ENCODE measurements at regions not wholly inside any gene's neighbourhood (a gene's known extent, or its start where the extent isn't known, plus 50 kb on each side); places are given as distances from the start of the nearest gene placed in this dataset.

GRCh38 chr2:176581557-176582165 is 312.4 kb downstream of the MTX2 start:
- no peak for DNase-seq (ENCODE audit: low spot score in 2 of 2)
- no peaks in the 10 kb centered on the region for H3K36me3 Mint-ChIP-seq (ENCODE audit: insufficient read depth)
- H3K4me3 Mint-ChIP-seq: no peak overlapping the region
- H3K27me3 Mint-ChIP-seq: peaks cover 68% of the 10 kb centered on the region
- no peak for ATAC-seq (replicated peaks; ENCODE audit: extremely low read depth, poor library complexity, severe bottlenecking)
- H3K9me3 Mint-ChIP-seq: no peaks in the 10 kb centered on the region
- no peaks in the 10 kb centered on the region for H3K4me1 Mint-ChIP-seq
- H3K27ac Mint-ChIP-seq (ENCODE audit: low read depth): no peak overlapping the region

- ATAC-seq (replicated peaks; ENCODE audit: extremely low read depth, poor library complexity, severe bottlenecking) (no peak), DNase-seq (ENCODE audit: low spot score in 2 of 2) (no peak)
- Mint-ChIP-seq H3K9me3 (no peaks in the 10 kb centered on the region), H3K4me1 (no peaks in the 10 kb centered on the region), H3K27me3 (peaks cover 71% of the 10 kb centered on the region), H3K36me3 (ENCODE audit: insufficient read depth) (no peaks in the 10 kb centered on the region), H3K27ac (ENCODE audit: low read depth) (no peak overlapping the region), H3K4me3 (no peak overlapping the region)
Measured at GRCh38 chr2:176582176-176582575, 312.9 kb downstream of the MTX2 start.

GRCh38 chr2:176582990-176583481 is 313.8 kb downstream of the MTX2 start:
- no peaks in the 10 kb centered on the region for H3K9me3 Mint-ChIP-seq
- no peaks in the 10 kb centered on the region for H3K36me3 Mint-ChIP-seq (ENCODE audit: insufficient read depth)
- ATAC-seq (replicated peaks; ENCODE audit: extremely low read depth, poor library complexity, severe bottlenecking) (no peak), DNase-seq (ENCODE audit: low spot score in 2 of 2) (no peak)
- H3K27ac Mint-ChIP-seq (ENCODE audit: low read depth): no peak overlapping the region
- H3K4me3 Mint-ChIP-seq: no peak overlapping the region
- H3K4me1 Mint-ChIP-seq: no peaks in the 10 kb centered on the region
- peaks cover 74% of the 10 kb centered on the region for H3K27me3 Mint-ChIP-seq

GRCh38 chr2:176583607-176584006 is 314.4 kb downstream of the MTX2 start:
- no peaks in the 10 kb centered on the region for H3K4me1 Mint-ChIP-seq
- H3K4me3 Mint-ChIP-seq: no peak overlapping the region
- H3K27me3 Mint-ChIP-seq: peaks cover 74% of the 10 kb centered on the region

GRCh38 chr2:176584333-176584732 is 315.1 kb downstream of the MTX2 start:
- H3K4me1 Mint-ChIP-seq: no peaks in the 10 kb centered on the region
- no peaks in the 10 kb centered on the region for H3K9me3 Mint-ChIP-seq
- no peak for DNase-seq (ENCODE audit: low spot score in 2 of 2)
- ATAC-seq (replicated peaks; ENCODE audit: extremely low read depth, poor library complexity, severe bottlenecking): no peak
- H3K27ac Mint-ChIP-seq (ENCODE audit: low read depth): no peak overlapping the region
- H3K4me3 Mint-ChIP-seq: no peak overlapping the region
- H3K27me3 Mint-ChIP-seq: peaks cover 74% of the 10 kb centered on the region
- H3K36me3 Mint-ChIP-seq (ENCODE audit: insufficient read depth): no peaks in the 10 kb centered on the region

More at GRCh38 chr2:176583607-176584006, 314.4 kb downstream of the MTX2 start:
- Mint-ChIP-seq H3K36me3 (ENCODE audit: insufficient read depth) (no peaks in the 10 kb centered on the region), H3K9me3 (no peaks in the 10 kb centered on the region), H3K27ac (ENCODE audit: low read depth) (no peak overlapping the region)
- DNase-seq (ENCODE audit: low spot score in 2 of 2) (no peak), ATAC-seq (replicated peaks; ENCODE audit: extremely low read depth, poor library complexity, severe bottlenecking) (no peak)

GRCh38 chr2:176585291-176585690 is 316.0 kb downstream of the MTX2 start:
- no peak for ATAC-seq (replicated peaks; ENCODE audit: extremely low read depth, poor library complexity, severe bottlenecking)
- no peaks in the 10 kb centered on the region for H3K4me1 Mint-ChIP-seq
- H3K9me3 Mint-ChIP-seq: no peaks in the 10 kb centered on the region
- no peak for DNase-seq (ENCODE audit: low spot score in 2 of 2)
- H3K27ac Mint-ChIP-seq (ENCODE audit: low read depth): no peak overlapping the region
- no peak overlapping the region for H3K4me3 Mint-ChIP-seq
- peaks cover 64% of the 10 kb centered on the region for H3K27me3 Mint-ChIP-seq
- no peaks in the 10 kb centered on the region for H3K36me3 Mint-ChIP-seq (ENCODE audit: insufficient read depth)

- H3K36me3 Mint-ChIP-seq (ENCODE audit: insufficient read depth): no peaks in the 10 kb centered on the region
- DNase-seq (ENCODE audit: low spot score in 2 of 2) (no peak), ATAC-seq (replicated peaks; ENCODE audit: extremely low read depth, poor library complexity, severe bottlenecking) (no peak)
- no peak overlapping the region for H3K27ac Mint-ChIP-seq (ENCODE audit: low read depth)
- no peak overlapping the region for H3K4me3 Mint-ChIP-seq
- H3K9me3 Mint-ChIP-seq: no peaks in the 10 kb centered on the region
- peaks cover 64% of the 10 kb centered on the region for H3K27me3 Mint-ChIP-seq
- no peaks in the 10 kb centered on the region for H3K4me1 Mint-ChIP-seq
Measured at GRCh38 chr2:176585791-176586190, 316.5 kb downstream of the MTX2 start.

- ATAC-seq (replicated peaks; ENCODE audit: extremely low read depth, poor library complexity, severe bottlenecking): no peak
- Mint-ChIP-seq H3K36me3 (ENCODE audit: insufficient read depth) (no peaks in the 10 kb centered on the region), H3K9me3 (no peaks in the 10 kb centered on the region), H3K4me3 (no peak overlapping the region), H3K27ac (ENCODE audit: low read depth) (no peak overlapping the region), H3K4me1 (no peaks in the 10 kb centered on the region), H3K27me3 (peaks cover 60% of the 10 kb centered on the region)
- DNase-seq (ENCODE audit: low spot score in 2 of 2): no peak
Measured at GRCh38 chr2:176589287-176589686, 320.0 kb downstream of the MTX2 start.

- ATAC-seq (replicated peaks; ENCODE audit: extremely low read depth, poor library complexity, severe bottlenecking) (no peak), DNase-seq (ENCODE audit: low spot score in 2 of 2) (no peak)
- Mint-ChIP-seq H3K4me3 (no peak overlapping the region), H3K36me3 (ENCODE audit: insufficient read depth) (no peaks in the 10 kb centered on the region), H3K4me1 (no peaks in the 10 kb centered on the region), H3K27me3 (peaks cover 63% of the 10 kb centered on the region), H3K9me3 (no peaks in the 10 kb centered on the region), H3K27ac (ENCODE audit: low read depth) (no peak overlapping the region)
Measured at GRCh38 chr2:176589825-176590440, 320.7 kb downstream of the MTX2 start.

GRCh38 chr2:176592216-176592615 is 323.0 kb downstream of the MTX2 start:
- H3K27ac Mint-ChIP-seq (ENCODE audit: low read depth): no peak overlapping the region
- H3K36me3 Mint-ChIP-seq (ENCODE audit: insufficient read depth): no peaks in the 10 kb centered on the region
- H3K9me3 Mint-ChIP-seq: no peaks in the 10 kb centered on the region
- H3K27me3 Mint-ChIP-seq: peaks cover 53% of the 10 kb centered on the region
- DNase-seq (ENCODE audit: low spot score in 2 of 2) (no peak), ATAC-seq (replicated peaks; ENCODE audit: extremely low read depth, poor library complexity, severe bottlenecking) (no peak)
- H3K4me3 Mint-ChIP-seq: no peak overlapping the region
- no peaks in the 10 kb centered on the region for H3K4me1 Mint-ChIP-seq

GRCh38 chr2:176595986-176596385 is 326.7 kb downstream of the MTX2 start:
- Mint-ChIP-seq H3K4me3 (no peak overlapping the region), H3K9me3 (no peaks in the 10 kb centered on the region), H3K4me1 (no peaks in the 10 kb centered on the region), H3K27me3 (peaks cover 53% of the 10 kb centered on the region), H3K36me3 (ENCODE audit: insufficient read depth) (no peaks in the 10 kb centered on the region), H3K27ac (ENCODE audit: low read depth) (no peak overlapping the region)
- no peak for DNase-seq (ENCODE audit: low spot score in 2 of 2)
- ATAC-seq (replicated peaks; ENCODE audit: extremely low read depth, poor library complexity, severe bottlenecking): no peak

- H3K27me3 Mint-ChIP-seq: peaks cover 57% of the 10 kb centered on the region
- no peaks in the 10 kb centered on the region for H3K36me3 Mint-ChIP-seq (ENCODE audit: insufficient read depth)
- no peak for DNase-seq (ENCODE audit: low spot score in 2 of 2)
- no peak for ATAC-seq (replicated peaks; ENCODE audit: extremely low read depth, poor library complexity, severe bottlenecking)
- no peaks in the 10 kb centered on the region for H3K4me1 Mint-ChIP-seq
- no peak overlapping the region for H3K27ac Mint-ChIP-seq (ENCODE audit: low read depth)
- H3K9me3 Mint-ChIP-seq: no peaks in the 10 kb centered on the region
- H3K4me3 Mint-ChIP-seq: no peak overlapping the region
Measured at GRCh38 chr2:176597916-176598315, 328.7 kb downstream of the MTX2 start.

- Mint-ChIP-seq H3K9me3 (no peaks in the 10 kb centered on the region), H3K4me3 (no peak overlapping the region), H3K4me1 (no peaks in the 10 kb centered on the region), H3K27ac (ENCODE audit: low read depth) (no peak overlapping the region), H3K36me3 (ENCODE audit: insufficient read depth) (no peaks in the 10 kb centered on the region), H3K27me3 (peaks cover 59% of the 10 kb centered on the region)
- ATAC-seq (replicated peaks; ENCODE audit: extremely low read depth, poor library complexity, severe bottlenecking) (no peak), DNase-seq (ENCODE audit: low spot score in 2 of 2) (no peak)
Measured at GRCh38 chr2:176598351-176598750, 329.1 kb downstream of the MTX2 start.

All from central memory CD8-positive, alpha-beta T cell (primary cell).